ENCODE measurements at regions not wholly inside any gene's neighbourhood (a gene's known extent, or its start where the extent isn't known, plus 50 kb on each side); places are given as distances from the start of the nearest gene placed in this dataset.
A peak's percentile ranks its signal among the peaks of the same experiment; 100 is the strongest.

DNA sequence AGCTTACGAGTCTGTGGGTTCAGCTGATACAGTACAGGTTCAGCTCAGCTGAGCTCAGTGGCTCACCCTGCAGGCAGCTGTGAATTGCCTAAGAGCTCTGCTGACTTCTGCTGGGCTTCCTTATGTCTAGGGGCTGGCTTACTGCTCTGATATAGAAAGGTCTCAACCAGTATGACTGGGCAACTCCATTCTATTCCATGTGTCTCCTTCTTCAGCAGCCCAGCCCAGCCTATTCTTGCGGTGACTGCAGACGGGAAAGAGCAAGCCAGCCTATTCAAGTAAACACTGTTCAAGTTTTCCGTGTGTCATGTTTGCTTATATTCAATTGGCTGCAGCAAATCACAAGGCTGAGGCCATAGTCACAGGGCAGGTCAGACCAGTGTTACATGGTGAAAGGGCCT lies 615.4 kb upstream of the ZFP42 start:
- H3K36me3 ChIP-seq (ENCODE audit: control insufficient read depth, insufficient read depth, low read length): no peaks in the 10 kb centered on the region
- H3K4me3 ChIP-seq (ENCODE audit: low read depth, low read length): no peak overlapping the region
- TF ChIP-seq CTCF (IDR thresholded peaks at IDR 0.05; ENCODE audit: insufficient read depth, low read depth, low read length): peak; percentile 27; the same call in 1 of the 2 replicates
- no peaks in the 10 kb centered on the region for H3K27me3 ChIP-seq (ENCODE audit: control insufficient read depth, insufficient read depth, low read length)
- CTCF ChIA-PET: interaction anchor here (0.6 to 1.3 kb wide), 3 partner anchors 12 to 16 kb away, joined by 3 to 4 read pairs (median 3); no protein-coding TSS in a partner anchor
- POLR2A ChIA-PET: interaction anchor here (0.6 kb wide), 1 partner anchor 615 kb away, joined by 3 read pairs; no protein-coding TSS in a partner anchor
- DNase-seq (ENCODE audit: low read depth): no peak

- POLR2A ChIA-PET: no interaction called here
- Histone ChIP-seq H3K4me3 (ENCODE audit: low read depth, low read length) (no peak overlapping the region), H3K36me3 (ENCODE audit: control insufficient read depth, insufficient read depth, low read length) (no peaks in the 10 kb centered on the region), H3K27me3 (ENCODE audit: control insufficient read depth, insufficient read depth, low read length) (no peaks in the 10 kb centered on the region)
- CTCF ChIA-PET: no interaction called here
- DNase-seq (ENCODE audit: low read depth): no peak
- no peak for TF ChIP-seq CTCF (IDR thresholded peaks at IDR 0.05; ENCODE audit: insufficient read depth, low read depth, low read length)
Measured at GRCh38 chr4:187383181-187383580, 612.4 kb upstream of the ZFP42 start.

DNA sequence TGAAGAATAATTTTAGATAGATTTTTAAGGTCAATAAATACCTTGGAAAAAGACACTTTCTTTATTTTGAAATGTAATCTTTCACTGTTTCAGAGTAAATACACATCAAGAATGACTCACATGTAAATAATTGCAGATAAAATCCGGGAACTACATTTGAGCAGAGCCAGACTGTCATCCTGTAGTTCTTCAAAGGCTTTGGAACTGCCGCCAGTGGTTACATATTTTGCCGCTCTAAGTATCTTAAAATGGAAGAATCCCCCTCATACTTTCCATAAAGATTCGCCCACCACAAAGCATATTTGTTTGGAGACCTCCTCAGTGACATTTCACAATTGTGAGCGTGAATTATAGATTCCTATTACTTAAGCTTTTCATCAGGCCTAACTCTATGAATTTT lies 607.8 kb upstream of the ZFP42 start:
- Histone ChIP-seq H3K36me3 (ENCODE audit: control insufficient read depth, insufficient read depth, low read length) (no peaks in the 10 kb centered on the region), H3K4me3 (ENCODE audit: low read depth, low read length) (no peak overlapping the region), H3K27me3 (ENCODE audit: control insufficient read depth, insufficient read depth, low read length) (no peaks in the 10 kb centered on the region)
- no peak for DNase-seq (ENCODE audit: low read depth)
- ChIA-PET POLR2A (no interaction called here), CTCF (no interaction called here)
- no peak for TF ChIP-seq CTCF (IDR thresholded peaks at IDR 0.05; ENCODE audit: insufficient read depth, low read depth, low read length)

GRCh38 chr4:187389420-187389819 lies 606.2 kb upstream of the ZFP42 start:
- Histone ChIP-seq H3K4me3 (ENCODE audit: low read depth, low read length) (no peak overlapping the region), H3K36me3 (ENCODE audit: control insufficient read depth, insufficient read depth, low read length) (no peaks in the 10 kb centered on the region), H3K27me3 (ENCODE audit: control insufficient read depth, insufficient read depth, low read length) (no peaks in the 10 kb centered on the region)
- DNase-seq (ENCODE audit: low read depth): no peak
- CTCF ChIA-PET: no interaction called here
- POLR2A ChIA-PET: interaction anchor here (0.6 kb wide), 1 partner anchor 79 kb away, joined by 3 read pairs; no protein-coding TSS in a partner anchor
- no peak for TF ChIP-seq CTCF (IDR thresholded peaks at IDR 0.05; ENCODE audit: insufficient read depth, low read depth, low read length)

- Histone ChIP-seq H3K27me3 (ENCODE audit: control insufficient read depth, insufficient read depth, low read length) (no peaks in the 10 kb centered on the region), H3K4me3 (ENCODE audit: low read depth, low read length) (no peak overlapping the region), H3K36me3 (ENCODE audit: control insufficient read depth, insufficient read depth, low read length) (no peaks in the 10 kb centered on the region)
- ChIA-PET POLR2A (no interaction called here), CTCF (no interaction called here)
- TF ChIP-seq CTCF (IDR thresholded peaks at IDR 0.05; ENCODE audit: insufficient read depth, low read depth, low read length): no peak
- DNase-seq (ENCODE audit: low read depth): no peak
Measured at GRCh38 chr4:187390646-187391045, 604.9 kb upstream of the ZFP42 start.

Data from BJ (cell line).